ENCODE measurements at regions not wholly inside any gene's neighbourhood (a gene's known extent, or its start where the extent isn't known, plus 50 kb on each side); places are given as distances from the start of the nearest gene placed in this dataset.

- TF ChIP-seq, protein P1, sequence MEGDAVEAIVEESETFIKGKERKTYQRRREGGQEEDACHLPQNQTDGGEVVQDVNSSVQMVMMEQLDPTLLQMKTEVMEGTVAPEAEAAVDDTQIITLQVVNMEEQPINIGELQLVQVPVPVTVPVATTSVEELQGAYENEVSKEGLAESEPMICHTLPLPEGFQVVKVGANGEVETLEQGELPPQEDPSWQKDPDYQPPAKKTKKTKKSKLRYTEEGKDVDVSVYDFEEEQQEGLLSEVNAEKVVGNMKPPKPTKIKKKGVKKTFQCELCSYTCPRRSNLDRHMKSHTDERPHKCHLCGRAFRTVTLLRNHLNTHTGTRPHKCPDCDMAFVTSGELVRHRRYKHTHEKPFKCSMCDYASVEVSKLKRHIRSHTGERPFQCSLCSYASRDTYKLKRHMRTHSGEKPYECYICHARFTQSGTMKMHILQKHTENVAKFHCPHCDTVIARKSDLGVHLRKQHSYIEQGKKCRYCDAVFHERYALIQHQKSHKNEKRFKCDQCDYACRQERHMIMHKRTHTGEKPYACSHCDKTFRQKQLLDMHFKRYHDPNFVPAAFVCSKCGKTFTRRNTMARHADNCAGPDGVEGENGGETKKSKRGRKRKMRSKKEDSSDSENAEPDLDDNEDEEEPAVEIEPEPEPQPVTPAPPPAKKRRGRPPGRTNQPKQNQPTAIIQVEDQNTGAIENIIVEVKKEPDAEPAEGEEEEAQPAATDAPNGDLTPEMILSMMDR (IDR thresholded peaks at IDR 0.05), result no peak
- no peak for TF ChIP-seq POLR2A (IDR thresholded peaks at IDR 0.05)
Observed at GRCh38 chr21:23890652-23891051, 1716.6 kb downstream of the MRPL39 start.

Measured in body of pancreas (tissue), 4 donors.